HCT116 (cell line): ENCODE measurements at regions not wholly inside any gene's neighbourhood (a gene's known extent, or its start where the extent isn't known, plus 50 kb on each side); places are given as distances from the start of the nearest gene placed in this dataset.

Source experiments
- ATAC-seq: fragments of 200-7000 bp; cut with Tn5 transposase; 2 replicates; pipeline ENCODE4 v1.9.1; 2020; ENCODE audit warnings: mild to moderate bottlenecking, moderate library complexity
- BruUV-seq: library from RNA; stranded (reverse); fragments of 400-500 nt; replicated peaks from 2 replicates; lab custom pipeline; 2021; lab: Mats Ljungman, UMichigan
- CTCF ChIA-PET: fragments of 300-600 bp; sonication (Branson Sonifier 250); formaldehyde crosslinking; loops from one replicate; lab custom pipeline; 2021; ENCODE audit warnings: antibody characterized with exemption; lab: Charles Lee
- POLR2A ChIA-PET: fragments of 300-600, 350-600 bp; sonication (Branson Sonifier 250); formaldehyde crosslinking; loops from one replicate; lab custom pipeline; 2021; ENCODE audit warnings: antibody characterized with exemption; lab: Charles Lee
- RAD21 ChIA-PET, 2 experiments: fragments of 300-600 bp; sonication (Branson Sonifier 250); formaldehyde crosslinking; loops; one replicate each; lab custom pipeline; 2023; ENCODE audit warnings: low total read pairs in 2 of 2; ENCODE audit not compliant: uncharacterized antibody in 2 of 2, unreplicated experiment in 2 of 2, low non-redundant PET in 1 of 2; lab: Charles Lee
- DNase-seq: peaks from one replicate; pipeline ENCODE4 v3.0.0-alpha.2; 2010; ENCODE audit warnings: low read depth, low spot score
- H2AFZ ChIP-seq: fragments of 200-600 bp; shearing (Covaris generic), sonication (generic); 2 replicates; pipeline ENCODE4 v1.6.1; 2017; ENCODE audit warnings: low read depth, mixed run types, mixed read lengths, antibody characterized with exemption, low read length; ENCODE audit not compliant: poor library complexity, severe bottlenecking
- H3K27ac ChIP-seq: 2 replicates; pipeline ENCODE4 v1.5.1; 2012; ENCODE audit warnings: low read depth, low read length
- H3K27me3 ChIP-seq: fragments of 200-600 bp; sonication (generic); 2 replicates; pipeline ENCODE4 v1.6.1; 2016; ENCODE audit warnings: mixed run types, low read length, mixed read lengths; ENCODE audit not compliant: insufficient read depth
- H3K36me3 ChIP-seq, 2 experiments: fragments of 200-500 bp in 1 of 2; fragments of 200-600 bp in 1 of 2; sonication (Bioruptor generic) in 1 of 2; sonication (generic) in 1 of 2; 2 replicates each; pipeline versions ENCODE4 v1.5.1 to v1.6.1; 2014 to 2016; ENCODE audit warnings: low read length in 2 of 2, inconsistent platforms in 1 of 2, mixed read lengths in 1 of 2, mixed run types in 1 of 2; ENCODE audit not compliant: insufficient read depth in 2 of 2, control insufficient read depth in 1 of 2
- H3K4me1 ChIP-seq, 2 experiments: fragments of 200-600 bp in 1 of 2; sonication (generic) in 1 of 2; 2 replicates each; pipeline versions ENCODE4 v1.5.1 to v1.6.1; 2012 to 2017; ENCODE audit warnings: low read length in 2 of 2, inconsistent platforms in 1 of 2, mild to moderate bottlenecking in 1 of 2, mixed read lengths in 1 of 2, mixed run types in 1 of 2, moderate library complexity in 1 of 2; ENCODE audit not compliant: insufficient read depth in 2 of 2, control insufficient read depth in 1 of 2
- H3K4me2 ChIP-seq: fragments of 200-600 bp; sonication (generic); 2 replicates; pipeline ENCODE4 v1.6.1; 2017; ENCODE audit warnings: mixed run types, low read length, mixed read lengths
- H3K4me3 ChIP-seq, 2 experiments: fragments of 200-600 bp in 1 of 2; sonication (generic) in 1 of 2; replicated peaks in 1 of 2; 2 replicates each; pipeline ENCODE4 v1.5.1; 2011 to 2016; ENCODE audit warnings: low read length in 2 of 2, control low read depth in 1 of 2, low read depth in 1 of 2, mild to moderate bottlenecking in 1 of 2, mixed read lengths in 1 of 2, mixed run types in 1 of 2
- H3K79me2 ChIP-seq: fragments of 200-600 bp; sonication (generic); 2 replicates; pipeline ENCODE4 v1.6.1; 2017; ENCODE audit warnings: mild to moderate bottlenecking, mixed run types, low read length, moderate library complexity, mixed read lengths; ENCODE audit not compliant: insufficient read depth
- H3K9ac ChIP-seq: fragments of 200-600 bp; sonication (generic); 2 replicates; pipeline ENCODE4 v1.6.1; 2016; ENCODE audit warnings: low read length, mixed read lengths
- H3K9me2 ChIP-seq: fragments of 200-600 bp; sonication (generic), shearing (Covaris generic); 2 replicates; pipeline ENCODE4 v1.6.1; 2017; ENCODE audit warnings: mixed run types, mild to moderate bottlenecking, moderate library complexity; ENCODE audit not compliant: insufficient read depth
- H3K9me3 ChIP-seq, 2 experiments: fragments of 200-500 bp in 1 of 2; fragments of 200-600 bp in 1 of 2; sonication (Bioruptor generic) in 1 of 2; sonication (generic) in 1 of 2; 2 replicates each; pipeline ENCODE4 v1.6.1; 2014 to 2017; ENCODE audit warnings: low read length in 2 of 2, mixed read lengths in 2 of 2, inconsistent platforms in 1 of 2, low read depth in 1 of 2, mild to moderate bottlenecking in 1 of 2, mixed run types in 1 of 2, moderate library complexity in 1 of 2; ENCODE audit not compliant: control insufficient read depth in 1 of 2, insufficient read depth in 1 of 2
- H4K20me1 ChIP-seq: fragments of 200-600 bp; sonication (generic), shearing (Covaris generic); 2 replicates; pipeline ENCODE4 v1.6.1; 2017; ENCODE audit warnings: mixed run types, mild to moderate bottlenecking, moderate library complexity; ENCODE audit not compliant: insufficient read depth
- CBX3 ChIP-seq: IDR thresholded peaks from 2 replicates; pipeline ENCODE4 v1.6.1; 2012; ENCODE audit warnings: low read depth
- CEBPB ChIP-seq: IDR thresholded peaks from 2 replicates; pipeline ENCODE4 v1.6.1; 2012; ENCODE audit warnings: low read depth
- CTCF ChIP-seq, 3 experiments: fragments of 200-600 bp in 1 of 3; sonication (generic) in 1 of 3; IDR thresholded peaks in 2 of 3; conservative IDR thresholded peaks in 1 of 3; 2 replicates each; pipeline ENCODE4 v1.5.1; 2012 to 2017; ENCODE audit warnings: low read depth in 2 of 3, low read length in 2 of 3, antibody characterized with exemption in 1 of 3, borderline replicate concordance in 1 of 3, control low read depth in 1 of 3, mild to moderate bottlenecking in 1 of 3, mixed read lengths in 1 of 3, mixed run types in 1 of 3, moderate library complexity in 1 of 3; ENCODE audit not compliant: insufficient read depth in 1 of 3
- EGR1 ChIP-seq: IDR thresholded peaks from 2 replicates; pipeline ENCODE4 v1.6.1; 2012; ENCODE audit warnings: low read depth
- ELF1 ChIP-seq: IDR thresholded peaks from 2 replicates; pipeline ENCODE4 v1.6.1; 2012; ENCODE audit warnings: low read depth, borderline replicate concordance
- EZH2 ChIP-seq: fragments of 200-600 bp; sonication (generic); IDR thresholded peaks from 2 replicates; pipeline ENCODE4 v1.6.1; 2017; ENCODE audit warnings: antibody characterized with exemption, mixed run types
- JUND ChIP-seq: IDR thresholded peaks from 2 replicates; pipeline ENCODE4 v1.6.1; 2012
- MAX ChIP-seq: IDR thresholded peaks from 2 replicates; pipeline ENCODE4 v1.6.1; 2012
- RAD21 ChIP-seq: IDR thresholded peaks from 2 replicates; pipeline ENCODE4 v1.6.1; 2012; ENCODE audit warnings: low read depth, mild to moderate bottlenecking
- SIN3A ChIP-seq: IDR thresholded peaks from 2 replicates; pipeline ENCODE4 v1.6.1; 2012; ENCODE audit warnings: low read depth
- SP1 ChIP-seq: IDR thresholded peaks from 2 replicates; pipeline ENCODE4 v1.6.1; 2012; ENCODE audit warnings: low read depth
- SRF ChIP-seq: IDR thresholded peaks from 2 replicates; pipeline ENCODE4 v1.6.1; 2012; ENCODE audit warnings: low read depth
- YY1 ChIP-seq: IDR thresholded peaks from 2 replicates; pipeline ENCODE4 v1.6.1; 2011; ENCODE audit warnings: low read length, low read depth, moderate library complexity, mild to moderate bottlenecking; ENCODE audit not compliant: insufficient replicate concordance; ENCODE audit errors: extremely low read depth
- ZBTB33 ChIP-seq: IDR thresholded peaks from 2 replicates; pipeline ENCODE4 v1.6.1; 2011; ENCODE audit warnings: mild to moderate bottlenecking, low read length, moderate library complexity; ENCODE audit not compliant: insufficient replicate concordance; ENCODE audit errors: extremely low read depth
- ZFX ChIP-seq: fragments of 450-650 bp; IDR thresholded peaks from 2 replicates; pipeline ENCODE4 v1.6.1; 2017
- intact Hi-C: fragments of 100-400 bp; cut with micrococcal nuclease; formaldehyde crosslinking; loops from 2 replicates; pipeline ENCODE4 v1.10.0; 2022
- TF ChIP-seq, protein P1 (sequence below): IDR thresholded peaks from 2 replicates; pipeline ENCODE4 v1.6.1; 2012; ENCODE audit warnings: low read depth

DNA sequence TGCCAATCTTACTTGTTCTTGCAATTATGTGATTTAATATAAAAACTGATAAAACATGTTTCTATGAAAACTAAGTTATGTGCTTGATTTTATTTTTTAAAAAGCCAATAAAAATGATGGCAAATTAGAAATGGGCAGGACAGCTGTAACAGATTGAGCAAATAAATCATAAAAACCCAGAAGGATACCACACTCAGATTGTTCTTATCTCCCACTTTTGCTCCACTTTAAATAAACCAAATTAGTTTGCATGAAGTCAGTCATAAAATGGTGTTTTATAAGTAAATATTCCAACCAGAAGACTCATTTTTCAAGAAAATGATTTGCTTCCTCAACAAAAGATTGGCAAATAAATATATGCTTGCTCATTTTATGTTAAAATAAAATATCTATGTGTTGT lies 307.9 kb upstream of the G2E3 start:
- BruUV-seq = no TSS peak
- CTCF ChIA-PET = no interaction called here

More for the DNA sequence above, 307.9 kb upstream of the G2E3 start:
- Histone ChIP-seq H3K79me2 (no peaks in the 10 kb centered on the region), H3K9me2 (no peaks in the 10 kb centered on the region), H3K4me2 (no peak overlapping the region), H3K27ac (no peak overlapping the region), H3K27me3 (no peaks in the 10 kb centered on the region), H3K4me3 (no peak overlapping the region), H3K9ac (no peak overlapping the region), H3K9me3 (no peaks in the 10 kb centered on the region), H3K36me3 (no peaks in the 10 kb centered on the region), H3K4me1 (no peaks in the 10 kb centered on the region), H2AFZ (no peak overlapping the region), H4K20me1 (no peaks in the 10 kb centered on the region)
- TF ChIP-seq CBX3 (no peak), CTCF (IDR thresholded peaks at IDR 0.05 in 2 of 3, conservative IDR thresholded peaks at IDR 0.05 in 1 of 3; ENCODE audit: borderline replicate concordance in 1 of 3, insufficient read depth in 1 of 3, low read depth in 2 of 3, low read length in 2 of 3) (no peak), EGR1 (no peak), ZBTB33 (no peak), RAD21 (no peak), YY1 (no peak), EZH2 (no peak), SP1 (no peak), SIN3A (no peak), SRF (no peak), ELF1 (no peak), JUND (no peak), ZFX (no peak), CEBPB (no peak), MAX (no peak)
- TF ChIP-seq, protein P1, sequence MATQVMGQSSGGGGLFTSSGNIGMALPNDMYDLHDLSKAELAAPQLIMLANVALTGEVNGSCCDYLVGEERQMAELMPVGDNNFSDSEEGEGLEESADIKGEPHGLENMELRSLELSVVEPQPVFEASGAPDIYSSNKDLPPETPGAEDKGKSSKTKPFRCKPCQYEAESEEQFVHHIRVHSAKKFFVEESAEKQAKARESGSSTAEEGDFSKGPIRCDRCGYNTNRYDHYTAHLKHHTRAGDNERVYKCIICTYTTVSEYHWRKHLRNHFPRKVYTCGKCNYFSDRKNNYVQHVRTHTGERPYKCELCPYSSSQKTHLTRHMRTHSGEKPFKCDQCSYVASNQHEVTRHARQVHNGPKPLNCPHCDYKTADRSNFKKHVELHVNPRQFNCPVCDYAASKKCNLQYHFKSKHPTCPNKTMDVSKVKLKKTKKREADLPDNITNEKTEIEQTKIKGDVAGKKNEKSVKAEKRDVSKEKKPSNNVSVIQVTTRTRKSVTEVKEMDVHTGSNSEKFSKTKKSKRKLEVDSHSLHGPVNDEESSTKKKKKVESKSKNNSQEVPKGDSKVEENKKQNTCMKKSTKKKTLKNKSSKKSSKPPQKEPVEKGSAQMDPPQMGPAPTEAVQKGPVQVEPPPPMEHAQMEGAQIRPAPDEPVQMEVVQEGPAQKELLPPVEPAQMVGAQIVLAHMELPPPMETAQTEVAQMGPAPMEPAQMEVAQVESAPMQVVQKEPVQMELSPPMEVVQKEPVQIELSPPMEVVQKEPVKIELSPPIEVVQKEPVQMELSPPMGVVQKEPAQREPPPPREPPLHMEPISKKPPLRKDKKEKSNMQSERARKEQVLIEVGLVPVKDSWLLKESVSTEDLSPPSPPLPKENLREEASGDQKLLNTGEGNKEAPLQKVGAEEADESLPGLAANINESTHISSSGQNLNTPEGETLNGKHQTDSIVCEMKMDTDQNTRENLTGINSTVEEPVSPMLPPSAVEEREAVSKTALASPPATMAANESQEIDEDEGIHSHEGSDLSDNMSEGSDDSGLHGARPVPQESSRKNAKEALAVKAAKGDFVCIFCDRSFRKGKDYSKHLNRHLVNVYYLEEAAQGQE = no peak
- ATAC-seq (no peak), DNase-seq (no peak)
- intact Hi-C loops = no loop called here
- ChIA-PET RAD21 (no interaction called here), POLR2A (no interaction called here)
